CD14-positive monocyte (primary cell): ENCODE measurements at regions not wholly inside any gene's neighbourhood (a gene's known extent, or its start where the extent isn't known, plus 50 kb on each side); places are given as distances from the start of the nearest gene placed in this dataset.

Source experiments
- DNase-seq, 3 donors: peaks; one replicate each; pipeline ENCODE4 v3.0.0-alpha.2; 2011 to 2022
- H2AFZ ChIP-seq: 2 replicates; pipeline ENCODE4 v1.6.0; 2012; ENCODE audit warnings: mild to moderate bottlenecking, low read depth, low read length, inconsistent platforms; ENCODE audit not compliant: insufficient read depth, poor library complexity, severe bottlenecking
- H3K27ac ChIP-seq, 2 donors: 1 replicate in 1 of 2; 2 replicates in 1 of 2; pipeline ENCODE4 v1.5.1; 2012 to 2013; ENCODE audit warnings: low read length in 2 of 2, control low read depth in 1 of 2, inconsistent platforms in 1 of 2, low read depth in 1 of 2, mild to moderate bottlenecking in 1 of 2
- H3K27me3 ChIP-seq, 2 donors: one replicate each; pipeline versions ENCODE4 v1.6.0 to v1.6.1; 2011 to 2013; ENCODE audit warnings: low read length in 2 of 2; ENCODE audit not compliant: control insufficient read depth in 2 of 2, insufficient read depth in 2 of 2
- H3K36me3 ChIP-seq, 2 donors: replicated peaks in 1 of 2; 1 replicate in 1 of 2; 2 replicates in 1 of 2; pipeline versions ENCODE4 v1.5.1 to v1.6.1; 2012 to 2013; ENCODE audit warnings: low read length in 2 of 2, control low read depth in 1 of 2, inconsistent platforms in 1 of 2, mild to moderate bottlenecking in 1 of 2; ENCODE audit not compliant: insufficient read depth in 2 of 2, control insufficient read depth in 1 of 2
- H3K4me1 ChIP-seq, 2 donors: 1 replicate in 1 of 2; 2 replicates in 1 of 2; pipeline versions ENCODE4 v1.5.1 to v1.6.1; 2012 to 2013; ENCODE audit warnings: low read length in 2 of 2, control low read depth in 1 of 2, inconsistent platforms in 1 of 2, mild to moderate bottlenecking in 1 of 2, moderate library complexity in 1 of 2; ENCODE audit not compliant: insufficient read depth in 2 of 2, control insufficient read depth in 1 of 2
- H3K4me2 ChIP-seq: replicated peaks from 2 replicates; pipeline ENCODE3; 2012; ENCODE audit warnings: low read length, moderate library complexity, mild to moderate bottlenecking; ENCODE audit not compliant: poor library complexity, severe bottlenecking; ENCODE audit errors: extremely low read depth
- H3K4me3 ChIP-seq, 3 experiments: fragments of 200-600 bp in 1 of 3; sonication (generic) in 1 of 3; replicated peaks in 1 of 3; 1 replicate in 2 of 3; 2 replicates in 1 of 3; pipeline ENCODE4 v1.5.1; 2011 to 2013; ENCODE audit warnings: low read length in 3 of 3, mild to moderate bottlenecking in 3 of 3, control low read depth in 2 of 3, low read depth in 2 of 3, inconsistent platforms in 1 of 3, moderate library complexity in 1 of 3
- H3K79me2 ChIP-seq: 2 replicates; pipeline ENCODE4 v1.6.0; 2012; ENCODE audit warnings: mild to moderate bottlenecking, control low read depth, inconsistent platforms, low read length, moderate library complexity; ENCODE audit not compliant: insufficient read depth
- H3K9ac ChIP-seq: 2 replicates; pipeline ENCODE4 v1.6.0; 2017; ENCODE audit warnings: low read length, mild to moderate bottlenecking; ENCODE audit not compliant: insufficient read depth, poor library complexity, severe bottlenecking
- H3K9me3 ChIP-seq, 2 donors: replicated peaks in 1 of 2; 1 replicate in 1 of 2; 2 replicates in 1 of 2; pipeline versions ENCODE4 v1.5.1 to v1.6.1; 2012 to 2013; ENCODE audit warnings: low read length in 2 of 2, control low read depth in 1 of 2; ENCODE audit not compliant: control insufficient read depth in 1 of 2, insufficient read depth in 1 of 2
- H4K20me1 ChIP-seq: 2 replicates; pipeline ENCODE4 v1.6.0; 2012; ENCODE audit warnings: mild to moderate bottlenecking, low read length, control low read depth, moderate library complexity; ENCODE audit not compliant: insufficient read depth
- H3K27ac Mint-ChIP-seq, 7 donors: one replicate each; pipeline ENCODE4 v1.8.0; 2020; ENCODE audit warnings: mild to moderate bottlenecking in 7 of 7, mixed read lengths in 7 of 7, moderate library complexity in 6 of 7, inconsistent platforms in 2 of 7
- H3K27me3 Mint-ChIP-seq, 3 donors: one replicate each; pipeline ENCODE4 v1.8.0; 2021 to 2022; ENCODE audit warnings: low read depth in 3 of 3, mild to moderate bottlenecking in 3 of 3, mixed read lengths in 3 of 3, moderate library complexity in 3 of 3, inconsistent platforms in 1 of 3
- H3K36me3 Mint-ChIP-seq, 2 donors: one replicate each; pipeline ENCODE4 v1.8.0; 2020; ENCODE audit warnings: mixed read lengths in 2 of 2, inconsistent platforms in 1 of 2, mild to moderate bottlenecking in 1 of 2
- H3K4me1 Mint-ChIP-seq: one replicate; pipeline ENCODE4 v1.8.0; 2020; ENCODE audit warnings: mild to moderate bottlenecking, mixed read lengths
- H3K4me3 Mint-ChIP-seq, 2 donors: one replicate each; pipeline ENCODE4 v1.8.0; 2020; ENCODE audit warnings: mild to moderate bottlenecking in 2 of 2, mixed read lengths in 2 of 2, moderate library complexity in 1 of 2
- H3K9me3 Mint-ChIP-seq, 7 donors: one replicate each; pipeline ENCODE4 v1.8.0; 2020 to 2022; ENCODE audit warnings: mixed read lengths in 7 of 7, mild to moderate bottlenecking in 6 of 7, moderate library complexity in 6 of 7, inconsistent platforms in 2 of 7
- CTCF ChIP-seq: fragments of 200-600 bp; IDR thresholded peaks from one replicate; pipeline ENCODE4 v1.8.0; 2022; ENCODE audit warnings: antibody characterized with exemption, mild to moderate bottlenecking
- WGBS: methylation state at CpG from one replicate; pipeline ENCODE4 v1.1.5; 2013; ENCODE audit warnings: missing lambda C conversion rate; ENCODE audit not compliant: insufficient coverage; 5-methylcytosine and 5-hydroxymethylcytosine counted together
- intact Hi-C, 2 donors: fragments of 100-400 bp; cut with micrococcal nuclease; formaldehyde crosslinking; loops; one replicate each; pipeline versions ENCODE4 v1.15.0 to v1.15.1; 2023

DNA sequence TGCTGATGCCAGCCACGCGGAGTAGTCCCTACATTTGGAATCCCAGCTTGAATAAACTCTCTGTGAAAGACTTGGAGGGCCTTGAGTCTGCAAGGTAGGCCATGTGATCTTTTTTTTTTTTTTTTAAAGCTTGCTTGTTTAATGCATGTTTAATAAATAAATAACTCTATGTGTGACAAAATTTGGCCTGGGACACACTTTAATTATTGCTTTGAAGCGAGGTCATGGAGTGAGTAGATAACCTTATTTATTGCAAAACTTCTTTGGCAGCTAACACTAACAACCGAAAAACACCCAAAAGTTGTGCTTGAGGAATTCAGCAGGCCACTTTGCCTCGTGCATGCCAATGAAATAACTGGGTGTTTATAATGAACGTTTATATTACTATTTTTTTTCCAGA lies 382.2 kb downstream of the FLRT2 start:
- WGBS = 95% methylated on average over 2 of the region's 6 CpGs
- H3K9ac ChIP-seq = no peak overlapping the region
- no peak for TF ChIP-seq CTCF

GRCh38 chr14:85911044-85911443 lies 381.1 kb downstream of the FLRT2 start:
- H3K27me3 ChIP-seq = no peaks in the 10 kb centered on the region
- no peaks in the 10 kb centered on the region for H3K79me2 ChIP-seq
- no peak for TF ChIP-seq CTCF
- no peaks in the 10 kb centered on the region for H3K4me1 ChIP-seq
- H3K9me3 ChIP-seq = peaks cover 0 to 14% of the 10 kb centered on the region in 2 donors
- DNase-seq = no peak
- Mint-ChIP-seq H3K4me1 (no peaks in the 10 kb centered on the region), H3K27ac (no peak overlapping the region), H3K36me3 (no peaks in the 10 kb centered on the region), H3K9me3 (peaks cover 4 to 28% (median 11%) of the 10 kb centered on the region in 7 donors), H3K27me3 (no peaks in the 10 kb centered on the region), H3K4me3 (no peak overlapping the region)
- H2AFZ ChIP-seq = no peak overlapping the region
- no CpG with 5 or more reads among the region's 2 CpGs for WGBS
- intact Hi-C loops = no loop called here
- no peak overlapping the region for H3K27ac ChIP-seq
- H4K20me1 ChIP-seq = no peaks in the 10 kb centered on the region
- no peaks in the 10 kb centered on the region for H3K36me3 ChIP-seq
- no peak overlapping the region for H3K4me2 ChIP-seq
- no peak overlapping the region for H3K4me3 ChIP-seq
- H3K9ac ChIP-seq = no peak overlapping the region

More for the DNA sequence above, 382.2 kb downstream of the FLRT2 start:
- peaks cover 0 to 12% of the 10 kb centered on the region in 2 donors for H3K9me3 ChIP-seq
- H4K20me1 ChIP-seq = no peaks in the 10 kb centered on the region
- H3K9me3 Mint-ChIP-seq = peaks cover 2 to 25% (median 12%) of the 10 kb centered on the region in 7 donors
- no peak overlapping the region for H3K4me3 Mint-ChIP-seq
- no peaks in the 10 kb centered on the region for H3K27me3 ChIP-seq
- H3K4me2 ChIP-seq = no peak overlapping the region
- H3K27me3 Mint-ChIP-seq = no peaks in the 10 kb centered on the region
- H3K4me1 ChIP-seq = no peaks in the 10 kb centered on the region
- H3K79me2 ChIP-seq = no peaks in the 10 kb centered on the region
- H3K36me3 Mint-ChIP-seq = no peaks in the 10 kb centered on the region
- H3K27ac Mint-ChIP-seq = no peak overlapping the region
- intact Hi-C loops = no loop called here
- DNase-seq = no peak
- H3K4me3 ChIP-seq = no peak overlapping the region
- H2AFZ ChIP-seq = no peak overlapping the region
- H3K27ac ChIP-seq = no peak overlapping the region
- no peaks in the 10 kb centered on the region for H3K4me1 Mint-ChIP-seq
- H3K36me3 ChIP-seq = no peaks in the 10 kb centered on the region
